Hippocampal formation (tissue), 2 donors: ENCODE measurements at regions not wholly inside any gene's neighbourhood (a gene's known extent, or its start where the extent isn't known, plus 50 kb on each side); places are given as distances from the start of the nearest gene placed in this dataset.

Experiments used
- DNase-seq, 2 donors: peaks; one replicate each; lab custom pipeline; 2025; lab: John Stamatoyannopoulos, UW

DNA sequence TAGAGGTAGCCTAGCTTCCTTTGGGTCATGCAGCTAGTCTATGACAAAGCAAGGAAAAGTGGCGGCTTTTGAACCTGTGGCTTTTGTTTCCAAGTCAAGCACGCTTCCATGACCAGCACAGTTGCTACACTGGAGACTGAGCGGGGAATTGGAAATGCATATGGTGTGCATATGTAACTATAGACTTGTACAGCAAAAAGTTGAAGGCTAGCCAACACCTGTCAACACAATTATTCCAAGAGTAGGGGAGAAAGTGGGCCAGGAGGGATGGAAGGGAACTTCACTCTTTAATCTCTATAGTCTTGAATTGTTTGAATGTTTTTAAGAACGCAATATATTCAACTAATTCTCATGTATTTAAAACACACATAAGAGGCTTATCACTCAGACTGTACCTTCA is 218.5 kb upstream of the CADM1 start:
- no peak for DNase-seq

GRCh38 chr11:115721296-115721995 is 217.2 kb upstream of the CADM1 start:
- no peak for DNase-seq

GRCh38 chr11:115720602-115721245 is 216.5 kb upstream of the CADM1 start:
- no peak for DNase-seq

- DNase-seq = no peak
Observed at GRCh38 chr11:115718945-115719344, 214.7 kb upstream of the CADM1 start.

GRCh38 chr11:115718106-115718505 is 213.9 kb upstream of the CADM1 start:
- DNase-seq = no peak

DNA sequence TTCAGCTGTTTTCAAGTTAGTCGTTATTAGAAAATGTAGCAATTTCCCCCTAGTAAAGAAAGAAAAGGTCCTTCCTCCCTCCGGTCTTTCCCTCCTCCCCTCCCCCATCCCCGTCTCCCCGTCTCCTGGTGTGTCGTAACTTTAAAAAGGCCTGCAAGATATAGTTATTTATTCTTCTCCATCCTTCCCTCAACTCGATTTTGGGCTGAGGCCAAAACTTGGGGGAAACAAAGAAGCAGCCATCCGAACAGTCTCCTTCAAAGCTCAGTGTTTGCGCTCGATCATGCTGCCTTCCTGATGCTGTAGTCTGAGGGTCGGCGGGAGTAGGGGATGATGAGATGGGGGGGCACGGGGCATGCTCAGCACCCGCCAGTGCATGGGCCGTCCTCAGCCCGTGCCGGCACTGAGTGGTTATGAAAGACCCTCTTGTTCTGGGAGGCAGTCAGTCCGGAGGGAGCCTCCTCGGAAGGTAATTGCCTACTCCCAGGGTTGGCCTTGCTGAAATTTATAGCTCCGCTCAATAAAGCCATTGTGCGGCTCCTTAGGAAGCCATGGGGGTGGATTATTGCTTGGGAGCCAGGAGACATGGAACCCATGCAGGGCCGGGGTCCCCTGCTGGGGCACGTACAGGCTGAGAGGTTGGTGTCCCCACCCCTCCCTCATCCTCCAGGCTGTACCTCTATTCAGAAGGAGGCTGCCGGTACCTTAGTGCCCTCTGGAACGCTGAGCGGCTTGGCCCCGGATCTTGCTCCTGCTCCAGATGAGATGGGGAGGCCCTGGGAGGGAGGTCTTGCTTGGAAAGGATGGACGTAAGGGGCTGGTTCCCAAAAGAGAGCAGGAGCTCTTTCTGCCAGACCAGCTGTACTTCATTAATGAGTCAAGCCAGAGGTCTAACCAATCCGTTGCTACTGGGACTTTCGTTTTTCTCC is 212.7 kb upstream of the CADM1 start:
- no peak for DNase-seq

GRCh38 chr11:115716080-115716479 is 211.9 kb upstream of the CADM1 start:
- DNase-seq = no peak

DNA sequence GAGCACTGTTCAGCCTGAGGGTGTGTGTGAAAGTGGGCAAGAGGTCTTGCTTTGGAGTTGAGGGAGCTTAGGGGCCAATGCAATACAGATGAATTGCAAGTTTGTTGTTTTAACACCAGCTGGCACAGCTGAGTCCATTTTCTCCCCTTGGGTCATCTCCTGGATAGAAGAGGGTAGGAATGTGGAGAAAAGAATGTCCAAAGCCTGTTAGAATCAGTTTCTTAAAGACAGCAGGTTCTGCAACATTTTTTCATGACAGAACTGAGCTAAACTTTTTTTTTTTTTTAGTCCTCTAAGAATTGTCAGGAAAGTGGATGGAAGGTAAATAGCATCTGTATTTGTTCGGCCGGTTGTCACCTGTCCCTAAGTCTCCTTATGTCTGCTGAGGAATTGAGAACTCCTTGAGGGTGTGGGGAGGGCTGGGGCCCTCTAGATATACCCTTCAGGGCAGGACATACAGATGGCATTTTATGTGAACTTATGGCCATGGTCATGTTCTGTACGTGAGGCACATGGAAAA is 211.1 kb upstream of the CADM1 start:
- no peak for DNase-seq

DNA sequence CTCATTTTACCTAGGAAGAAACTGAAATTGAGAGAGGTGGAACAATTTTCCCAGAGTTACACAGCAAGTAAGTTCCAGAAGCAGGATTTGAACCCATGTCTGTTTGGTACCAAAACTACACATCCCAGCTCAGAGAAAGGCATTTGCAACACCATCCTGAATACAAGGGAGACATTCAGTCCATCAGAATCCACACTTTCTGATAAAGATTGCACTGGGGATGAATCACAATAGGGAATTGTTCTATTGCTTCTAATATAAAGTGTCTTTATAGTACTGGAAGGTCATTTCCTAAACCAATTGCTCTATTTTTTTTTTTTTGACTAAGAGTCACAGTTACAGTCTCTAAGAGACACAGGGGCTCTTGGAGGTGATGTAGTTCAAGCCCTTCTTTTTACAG is 208.1 kb upstream of the CADM1 start:
- DNase-seq = peak in 1 of 2 donors; percentile 34

- DNase-seq = no peak
Observed at GRCh38 chr11:115710980-115711379, 206.8 kb upstream of the CADM1 start.

DNA sequence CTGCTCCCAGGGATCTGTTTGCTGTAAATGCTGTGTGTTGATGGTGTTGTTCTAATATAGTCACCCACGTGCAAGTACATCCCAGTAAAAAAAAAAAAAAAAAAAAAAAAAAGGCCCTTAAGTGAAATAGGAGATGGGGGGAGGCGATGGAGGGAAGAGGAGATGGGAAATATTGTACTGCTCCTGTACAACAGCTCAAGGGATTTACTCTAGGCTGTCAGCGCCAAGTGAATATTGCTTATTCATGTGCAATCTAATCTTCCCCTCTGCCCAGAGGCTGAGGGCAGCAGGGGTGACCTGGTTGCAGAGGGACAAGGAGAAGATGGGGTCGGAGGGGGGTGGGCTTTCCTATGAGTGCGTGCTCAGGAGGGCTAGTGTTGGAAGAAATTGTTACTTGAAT is 206.2 kb upstream of the CADM1 start:
- DNase-seq = no peak

DNA sequence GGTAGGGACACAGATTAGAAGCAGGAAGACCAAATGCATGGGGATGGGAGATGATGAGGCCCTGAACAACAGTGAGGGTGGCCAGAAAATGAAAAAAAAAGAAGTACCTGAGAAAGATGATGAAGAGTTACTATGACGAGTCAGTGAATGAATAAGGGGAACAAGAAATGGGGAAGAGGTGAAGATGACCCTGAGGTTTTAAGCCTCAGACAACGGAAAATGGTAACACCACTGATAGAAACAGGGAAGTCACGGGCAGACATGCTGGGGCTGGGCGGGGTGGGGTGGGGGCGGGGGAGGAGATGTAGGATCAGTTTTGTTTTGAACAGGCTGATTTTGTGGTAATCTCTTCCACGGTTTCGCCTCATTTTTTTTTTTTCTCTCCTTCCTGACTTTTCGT is 205.1 kb upstream of the CADM1 start:
- no peak for DNase-seq

DNA sequence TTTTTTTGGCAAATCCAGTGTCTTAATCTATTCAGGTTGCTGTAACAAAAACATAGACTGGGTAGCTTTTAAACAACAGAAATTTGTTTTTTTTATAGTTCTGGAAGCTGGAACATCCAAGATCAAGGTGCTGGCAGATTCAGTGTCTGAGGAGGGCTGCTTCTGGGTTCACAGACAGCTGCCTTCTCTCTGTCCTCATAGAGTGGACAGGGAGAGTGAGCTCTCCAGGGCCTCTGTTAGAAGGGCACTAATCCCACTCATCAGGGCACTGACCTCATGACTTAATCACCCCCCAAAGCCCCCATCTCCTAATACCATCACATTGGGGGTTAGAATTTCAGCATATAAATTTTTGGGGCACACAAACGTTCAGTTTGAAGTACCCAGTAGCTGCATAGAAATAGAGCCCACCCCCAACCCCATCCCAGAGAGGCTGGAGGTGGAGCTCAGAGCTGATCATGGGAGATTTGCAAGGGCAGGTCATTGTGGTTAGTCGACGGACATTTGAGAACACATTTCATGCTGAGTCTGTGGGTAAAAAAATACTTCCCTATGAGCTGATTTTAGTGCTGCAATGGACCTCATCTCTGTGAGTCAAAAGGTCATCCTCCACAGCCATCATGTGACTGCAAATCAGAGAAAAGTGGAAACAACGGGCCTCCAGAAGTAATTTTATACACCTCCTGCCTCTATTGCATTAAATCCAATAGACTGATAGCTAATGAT is 203.1 kb upstream of the CADM1 start:
- DNase-seq = no peak

GRCh38 chr11:115706626-115707135 is 202.5 kb upstream of the CADM1 start:
- no peak for DNase-seq

GRCh38 chr11:115705200-115705599 is 201.0 kb upstream of the CADM1 start:
- DNase-seq = no peak

GRCh38 chr11:115700981-115701875 is 197.0 kb upstream of the CADM1 start:
- DNase-seq = no peak

DNA sequence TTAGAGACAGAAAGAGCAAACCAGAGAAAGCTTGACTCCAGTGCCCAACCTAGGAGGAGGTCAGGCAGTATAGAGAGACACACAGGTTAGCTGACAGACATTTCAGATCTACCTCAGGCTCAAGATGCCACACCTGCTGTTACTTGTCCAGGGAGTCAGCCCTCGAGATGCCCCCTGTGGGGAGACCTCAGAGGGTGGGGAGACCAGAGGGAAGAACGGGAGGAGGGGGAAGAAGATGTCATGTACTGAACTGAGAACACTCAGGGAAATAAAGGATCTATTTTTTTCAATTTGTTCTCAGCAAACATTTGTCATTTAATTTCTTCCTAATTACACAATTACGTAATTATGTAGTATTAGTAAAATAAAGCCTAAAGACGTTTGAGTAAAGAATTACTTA is 196.3 kb upstream of the CADM1 start:
- no peak for DNase-seq

- peak in 1 of 2 donors; percentile 35 for DNase-seq
Observed at GRCh38 chr11:115699733-115700132, 195.5 kb upstream of the CADM1 start.

- no peak for DNase-seq
Observed at GRCh38 chr11:115699326-115699725, 195.1 kb upstream of the CADM1 start.

- no peak for DNase-seq
Observed at GRCh38 chr11:115698243-115698642, 194.0 kb upstream of the CADM1 start.

- no peak for DNase-seq
Observed at GRCh38 chr11:115696563-115696962, 192.3 kb upstream of the CADM1 start.
